ENCODE measurements at regions not wholly inside any gene's neighbourhood (a gene's known extent, or its start where the extent isn't known, plus 50 kb on each side); places are given as distances from the start of the nearest gene placed in this dataset.

GRCh38 chr2:204277226-204277625 lies 268.0 kb upstream of the PARD3B start:
- Histone ChIP-seq H3K4me3 (ENCODE audit: low read length, poor library complexity, severe bottlenecking) (no peak overlapping the region), H2AFZ (ENCODE audit: low read length) (no peak overlapping the region), H3K79me2 (ENCODE audit: insufficient read depth, low read length) (no peaks in the 10 kb centered on the region), H3K9me2 (replicated peaks; ENCODE audit: low read depth, low read length) (no peaks in the 10 kb centered on the region), H3K4me1 (ENCODE audit: insufficient read depth, low read length, poor library complexity, severe bottlenecking) (no peaks in the 10 kb centered on the region), H4K20me1 (ENCODE audit: insufficient read depth, low read length, poor library complexity, severe bottlenecking) (no peaks in the 10 kb centered on the region), H3K27me3 (ENCODE audit: insufficient read depth, low read length, poor library complexity, severe bottlenecking) (peaks cover 7% of the 10 kb centered on the region), H3K9me3 (ENCODE audit: insufficient read depth, low read depth, low read length) (no peaks in the 10 kb centered on the region), H3K36me3 (ENCODE audit: insufficient read depth, low read length) (no peaks in the 10 kb centered on the region), H3K9ac (ENCODE audit: low read depth, low read length, poor library complexity, severe bottlenecking) (no peak overlapping the region), H3K4me2 (ENCODE audit: low read depth, low read length, poor library complexity, severe bottlenecking) (no peak overlapping the region), H3F3A (ENCODE audit: low read depth) (no peaks in the 10 kb centered on the region)
- no peak for TF ChIP-seq CTCF (conservative IDR thresholded peaks at IDR 0.05; ENCODE audit: low read length)
- TF ChIP-seq EZH2phosphoT487 (IDR thresholded peaks at IDR 0.05; ENCODE audit: borderline replicate concordance): no peak

- H2AFZ ChIP-seq (ENCODE audit: low read length): no peak overlapping the region
- no peak overlapping the region for H3K4me2 ChIP-seq (ENCODE audit: low read depth, low read length, poor library complexity, severe bottlenecking)
- H3F3A ChIP-seq (ENCODE audit: low read depth): no peaks in the 10 kb centered on the region
- H3K36me3 ChIP-seq (ENCODE audit: insufficient read depth, low read length): no peaks in the 10 kb centered on the region
- no peaks in the 10 kb centered on the region for H3K79me2 ChIP-seq (ENCODE audit: insufficient read depth, low read length)
- H3K9ac ChIP-seq (ENCODE audit: low read depth, low read length, poor library complexity, severe bottlenecking): no peak overlapping the region
- H3K4me1 ChIP-seq (ENCODE audit: insufficient read depth, low read length, poor library complexity, severe bottlenecking): no peaks in the 10 kb centered on the region
- no peaks in the 10 kb centered on the region for H3K9me2 ChIP-seq (replicated peaks; ENCODE audit: low read depth, low read length)
- no peak overlapping the region for H3K4me3 ChIP-seq (ENCODE audit: low read length, poor library complexity, severe bottlenecking)
- peaks cover 7% of the 10 kb centered on the region for H3K27me3 ChIP-seq (ENCODE audit: insufficient read depth, low read length, poor library complexity, severe bottlenecking)
- no peaks in the 10 kb centered on the region for H4K20me1 ChIP-seq (ENCODE audit: insufficient read depth, low read length, poor library complexity, severe bottlenecking)
- no peaks in the 10 kb centered on the region for H3K9me3 ChIP-seq (ENCODE audit: insufficient read depth, low read depth, low read length)
- no peak for TF ChIP-seq EZH2phosphoT487 (IDR thresholded peaks at IDR 0.05; ENCODE audit: borderline replicate concordance)
- no peak for TF ChIP-seq CTCF (conservative IDR thresholded peaks at IDR 0.05; ENCODE audit: low read length)
Measured at GRCh38 chr2:204278454-204278853, 266.8 kb upstream of the PARD3B start.

GRCh38 chr2:204279819-204280218 lies 265.5 kb upstream of the PARD3B start:
- TF ChIP-seq CTCF (conservative IDR thresholded peaks at IDR 0.05; ENCODE audit: low read length): no peak
- TF ChIP-seq EZH2phosphoT487 (IDR thresholded peaks at IDR 0.05; ENCODE audit: borderline replicate concordance): no peak
- Histone ChIP-seq H3K4me1 (ENCODE audit: insufficient read depth, low read length, poor library complexity, severe bottlenecking) (no peaks in the 10 kb centered on the region), H3K27me3 (ENCODE audit: insufficient read depth, low read length, poor library complexity, severe bottlenecking) (peaks cover 11% of the 10 kb centered on the region), H2AFZ (ENCODE audit: low read length) (no peak overlapping the region), H3K9ac (ENCODE audit: low read depth, low read length, poor library complexity, severe bottlenecking) (no peak overlapping the region), H3K79me2 (ENCODE audit: insufficient read depth, low read length) (no peaks in the 10 kb centered on the region), H4K20me1 (ENCODE audit: insufficient read depth, low read length, poor library complexity, severe bottlenecking) (no peaks in the 10 kb centered on the region), H3K9me3 (ENCODE audit: insufficient read depth, low read depth, low read length) (no peaks in the 10 kb centered on the region), H3K4me2 (ENCODE audit: low read depth, low read length, poor library complexity, severe bottlenecking) (no peak overlapping the region), H3F3A (ENCODE audit: low read depth) (no peaks in the 10 kb centered on the region), H3K4me3 (ENCODE audit: low read length, poor library complexity, severe bottlenecking) (no peak overlapping the region), H3K9me2 (replicated peaks; ENCODE audit: low read depth, low read length) (no peaks in the 10 kb centered on the region), H3K36me3 (ENCODE audit: insufficient read depth, low read length) (no peaks in the 10 kb centered on the region)
